ENCODE measurements at regions not wholly inside any gene's neighbourhood (a gene's known extent, or its start where the extent isn't known, plus 50 kb on each side); places are given as distances from the start of the nearest gene placed in this dataset.

- DNase-seq = no peak
- no peak for TF ChIP-seq CTCF (IDR thresholded peaks at IDR 0.05; ENCODE audit: low read depth, low read length, missing control alignments)
- H3K27me3 ChIP-seq (replicated peaks) = no peaks in the 10 kb centered on the region
- H3K36me3 ChIP-seq (replicated peaks) = no peaks in the 10 kb centered on the region
- in situ Hi-C loops (cut with HindIII; ENCODE audit: low pct_ligation_motif_present, low sequenced_read_pairs) = no loop called here
- no peak overlapping the region for H3K27ac ChIP-seq
- H3K4me3 ChIP-seq (ENCODE audit: low read depth, low read length) = no peak overlapping the region
Measured at GRCh38 chr9:107154766-107155165, 128.3 kb upstream of the RAD23B start.

- no peak overlapping the region for H3K27ac ChIP-seq
- in situ Hi-C loops (cut with HindIII; ENCODE audit: low pct_ligation_motif_present, low sequenced_read_pairs) = no loop called here
- H3K36me3 ChIP-seq (replicated peaks) = no peaks in the 10 kb centered on the region
- no peaks in the 10 kb centered on the region for H3K27me3 ChIP-seq (replicated peaks)
- DNase-seq = no peak
- H3K4me3 ChIP-seq (ENCODE audit: low read depth, low read length) = no peak overlapping the region
- peak; percentile 43 for TF ChIP-seq CTCF (IDR thresholded peaks at IDR 0.05; ENCODE audit: low read depth, low read length, missing control alignments)
Measured at GRCh38 chr9:107155244-107155817, 127.7 kb upstream of the RAD23B start.

- in situ Hi-C loops (cut with HindIII; ENCODE audit: low pct_ligation_motif_present, low sequenced_read_pairs) = no loop called here
- Histone ChIP-seq H3K4me3 (ENCODE audit: low read depth, low read length) (no peak overlapping the region), H3K27me3 (replicated peaks) (no peaks in the 10 kb centered on the region), H3K36me3 (replicated peaks) (no peaks in the 10 kb centered on the region), H3K27ac (no peak overlapping the region)
- peak; percentile 52 for DNase-seq
- TF ChIP-seq CTCF (IDR thresholded peaks at IDR 0.05; ENCODE audit: low read depth, low read length, missing control alignments) = peak; percentile 72
Measured at GRCh38 chr9:107158321-107158720, 124.8 kb upstream of the RAD23B start.

GRCh38 chr9:107161338-107161737 is 121.7 kb upstream of the RAD23B start:
- Histone ChIP-seq H3K27ac (no peak overlapping the region), H3K36me3 (replicated peaks) (no peaks in the 10 kb centered on the region), H3K4me3 (ENCODE audit: low read depth, low read length) (no peak overlapping the region), H3K27me3 (replicated peaks) (no peaks in the 10 kb centered on the region)
- DNase-seq = no peak
- TF ChIP-seq CTCF (IDR thresholded peaks at IDR 0.05; ENCODE audit: low read depth, low read length, missing control alignments) = no peak
- in situ Hi-C loops (cut with HindIII; ENCODE audit: low pct_ligation_motif_present, low sequenced_read_pairs) = no loop called here

GRCh38 chr9:107163370-107163769 is 119.7 kb upstream of the RAD23B start:
- no peaks in the 10 kb centered on the region for H3K36me3 ChIP-seq (replicated peaks)
- TF ChIP-seq CTCF (IDR thresholded peaks at IDR 0.05; ENCODE audit: low read depth, low read length, missing control alignments) = no peak
- in situ Hi-C loops (cut with HindIII; ENCODE audit: low pct_ligation_motif_present, low sequenced_read_pairs) = no loop called here
- no peak overlapping the region for H3K27ac ChIP-seq
- H3K4me3 ChIP-seq (ENCODE audit: low read depth, low read length) = no peak overlapping the region
- no peak for DNase-seq
- no peaks in the 10 kb centered on the region for H3K27me3 ChIP-seq (replicated peaks)

- in situ Hi-C loops (cut with HindIII; ENCODE audit: low pct_ligation_motif_present, low sequenced_read_pairs) = no loop called here
Measured at GRCh38 chr9:107169796-107170195, 113.3 kb upstream of the RAD23B start.

More at GRCh38 chr9:107169796-107170195, 113.3 kb upstream of the RAD23B start:
- Histone ChIP-seq H3K36me3 (replicated peaks) (no peaks in the 10 kb centered on the region), H3K27ac (no peak overlapping the region), H3K27me3 (replicated peaks) (no peaks in the 10 kb centered on the region), H3K4me3 (ENCODE audit: low read depth, low read length) (no peak overlapping the region)
- TF ChIP-seq CTCF (IDR thresholded peaks at IDR 0.05; ENCODE audit: low read depth, low read length, missing control alignments) = no peak
- no peak for DNase-seq
